Lower leg skin (tissue), 3 donors: ENCODE measurements at regions not wholly inside any gene's neighbourhood (a gene's known extent, or its start where the extent isn't known, plus 50 kb on each side); places are given as distances from the start of the nearest gene placed in this dataset.

Experiments
- POLR2A ChIP-seq, 2 donors: fragments of 450-650 bp; IDR thresholded peaks; one replicate each; pipeline ENCODE4 v1.6.1; 2016 to 2017; ENCODE audit warnings: antibody characterized with exemption in 2 of 2, mild to moderate bottlenecking in 1 of 2, moderate library complexity in 1 of 2
- TF ChIP-seq, protein P1 (sequence below), 3 donors: fragments of 450-650 bp; IDR thresholded peaks; one replicate each; pipeline ENCODE4 v1.5.1; 2016; ENCODE audit warnings: antibody characterized with exemption in 3 of 3, mild to moderate bottlenecking in 3 of 3, moderate library complexity in 2 of 3

DNA sequence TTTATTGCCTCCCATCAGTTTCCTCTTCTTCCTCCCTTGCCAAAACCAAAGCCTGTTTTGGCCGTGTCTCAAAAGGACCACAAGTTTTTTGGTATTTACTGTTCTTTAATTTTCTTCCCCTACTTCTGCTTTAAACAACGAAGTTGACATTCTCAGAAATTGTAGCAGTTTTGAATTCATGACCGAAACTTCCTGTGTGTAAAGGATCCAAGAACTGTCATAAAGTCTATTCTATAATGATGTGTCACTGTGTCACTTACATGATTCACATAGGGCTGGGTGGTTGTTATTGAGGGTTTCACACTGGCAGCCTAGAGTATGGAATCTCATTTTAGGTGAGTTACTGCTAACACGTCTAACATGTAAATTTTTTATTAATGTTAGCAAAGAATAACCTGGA, 741.0 kb upstream of the KLHL1 start:
- TF ChIP-seq, protein P1, sequence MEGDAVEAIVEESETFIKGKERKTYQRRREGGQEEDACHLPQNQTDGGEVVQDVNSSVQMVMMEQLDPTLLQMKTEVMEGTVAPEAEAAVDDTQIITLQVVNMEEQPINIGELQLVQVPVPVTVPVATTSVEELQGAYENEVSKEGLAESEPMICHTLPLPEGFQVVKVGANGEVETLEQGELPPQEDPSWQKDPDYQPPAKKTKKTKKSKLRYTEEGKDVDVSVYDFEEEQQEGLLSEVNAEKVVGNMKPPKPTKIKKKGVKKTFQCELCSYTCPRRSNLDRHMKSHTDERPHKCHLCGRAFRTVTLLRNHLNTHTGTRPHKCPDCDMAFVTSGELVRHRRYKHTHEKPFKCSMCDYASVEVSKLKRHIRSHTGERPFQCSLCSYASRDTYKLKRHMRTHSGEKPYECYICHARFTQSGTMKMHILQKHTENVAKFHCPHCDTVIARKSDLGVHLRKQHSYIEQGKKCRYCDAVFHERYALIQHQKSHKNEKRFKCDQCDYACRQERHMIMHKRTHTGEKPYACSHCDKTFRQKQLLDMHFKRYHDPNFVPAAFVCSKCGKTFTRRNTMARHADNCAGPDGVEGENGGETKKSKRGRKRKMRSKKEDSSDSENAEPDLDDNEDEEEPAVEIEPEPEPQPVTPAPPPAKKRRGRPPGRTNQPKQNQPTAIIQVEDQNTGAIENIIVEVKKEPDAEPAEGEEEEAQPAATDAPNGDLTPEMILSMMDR (IDR thresholded peaks at IDR 0.05) = no peak
- TF ChIP-seq POLR2A (IDR thresholded peaks at IDR 0.05) = no peak
